CD8-positive, alpha-beta memory T cell (primary cell): ENCODE measurements at regions not wholly inside any gene's neighbourhood (a gene's known extent, or its start where the extent isn't known, plus 50 kb on each side); places are given as distances from the start of the nearest gene placed in this dataset.
"Not testable (repeated sequence)": the region's sequence is repeated elsewhere in the genome, so short reads cannot be mapped to it uniquely, and the experiment has no call there.

Source experiments
- CTCF ChIA-PET: fragments of 350-600 bp; sonication (Branson Sonifier 250); formaldehyde crosslinking; loops from one replicate; lab custom pipeline; 2021; ENCODE audit warnings: antibody characterized with exemption; lab: Charles Lee
- POLR2A ChIA-PET: fragments of 350-600 bp; sonication (Branson Sonifier 250); formaldehyde crosslinking; loops from one replicate; lab custom pipeline; 2021; ENCODE audit warnings: antibody characterized with exemption; lab: Charles Lee
- DNase-seq, 5 donors: peaks; one replicate each; pipeline versions ENCODE4 v3.0.0 to v3.0.0-alpha.2; 2020 to 2022; ENCODE audit warnings: mixed read lengths in 1 of 5
- H3K27ac ChIP-seq: one replicate; pipeline ENCODE4 v1.7.0; 2013; ENCODE audit warnings: low read depth, mild to moderate bottlenecking, low read length, moderate library complexity
- H3K27me3 ChIP-seq: 2 replicates; pipeline ENCODE4 v1.7.0; 2013; ENCODE audit warnings: low read length, mild to moderate bottlenecking; ENCODE audit not compliant: insufficient read depth, poor library complexity, severe bottlenecking
- H3K36me3 ChIP-seq: 2 replicates; pipeline ENCODE4 v1.7.0; 2013; ENCODE audit warnings: mild to moderate bottlenecking, low read length, moderate library complexity; ENCODE audit not compliant: insufficient read depth
- H3K4me1 ChIP-seq: 2 replicates; pipeline ENCODE4 v1.7.0; 2013; ENCODE audit warnings: mild to moderate bottlenecking, low read length, moderate library complexity; ENCODE audit not compliant: insufficient read depth
- H3K4me3 ChIP-seq: 2 replicates; pipeline ENCODE4 v1.7.0; 2013; ENCODE audit warnings: mild to moderate bottlenecking, low read length
- H3K9me3 ChIP-seq: 2 replicates; pipeline ENCODE4 v1.7.0; 2013; ENCODE audit warnings: mild to moderate bottlenecking, low read length
- H3K27ac Mint-ChIP-seq, 8 donors: one replicate each; pipeline ENCODE4 v1.8.0; 2020 to 2021; ENCODE audit warnings: mixed read lengths in 8 of 8, mild to moderate bottlenecking in 6 of 8, inconsistent platforms in 3 of 8, moderate library complexity in 3 of 8
- H3K27me3 Mint-ChIP-seq, 2 donors: one replicate each; pipeline ENCODE4 v1.8.0; 2020 to 2021; ENCODE audit warnings: mixed read lengths in 2 of 2, mild to moderate bottlenecking in 1 of 2, moderate library complexity in 1 of 2
- H3K36me3 Mint-ChIP-seq, 3 donors: one replicate each; pipeline ENCODE4 v1.8.0; 2020 to 2021; ENCODE audit warnings: mixed read lengths in 3 of 3, inconsistent platforms in 1 of 3, mild to moderate bottlenecking in 1 of 3
- H3K4me1 Mint-ChIP-seq, 3 donors: one replicate each; pipeline ENCODE4 v1.8.0; 2020 to 2021; ENCODE audit warnings: mixed read lengths in 3 of 3, inconsistent platforms in 1 of 3, mild to moderate bottlenecking in 1 of 3
- H3K4me3 Mint-ChIP-seq, 7 donors: one replicate each; pipeline ENCODE4 v1.8.0; 2020 to 2021; ENCODE audit warnings: mixed read lengths in 7 of 7, mild to moderate bottlenecking in 6 of 7, moderate library complexity in 4 of 7, inconsistent platforms in 2 of 7
- H3K9me3 Mint-ChIP-seq, 5 donors: one replicate each; pipeline ENCODE4 v1.8.0; 2020 to 2022; ENCODE audit warnings: mixed read lengths in 5 of 5, mild to moderate bottlenecking in 3 of 5, moderate library complexity in 2 of 5, inconsistent platforms in 1 of 5

- Mint-ChIP-seq H3K27me3 (peaks cover 0 to 1% of the 10 kb centered on the region in 2 donors), H3K36me3 (peaks cover 0 to 8% (median 0%) of the 10 kb centered on the region in 3 donors), H3K4me3 (no peak overlapping the region), H3K9me3 (peaks cover 7 to 31% (median 16%) of the 10 kb centered on the region in 5 donors), H3K27ac (no peak overlapping the region), H3K4me1 (no peaks in the 10 kb centered on the region)
- Histone ChIP-seq H3K4me3 (no peak overlapping the region), H3K27ac (no peak overlapping the region), H3K4me1 (no peaks in the 10 kb centered on the region), H3K36me3 (no peaks in the 10 kb centered on the region), H3K9me3 (no peaks in the 10 kb centered on the region), H3K27me3 (no peaks in the 10 kb centered on the region)
- ChIA-PET CTCF (no interaction called here), POLR2A (no interaction called here)
- DNase-seq, result no peak
These were observed 350.9 kb downstream of the NUP35 start for GRCh38 chr2:183474912-183475695.

- no peak overlapping the region for H3K27ac Mint-ChIP-seq
- DNase-seq, result no peak
- Histone ChIP-seq H3K9me3 (no peaks in the 10 kb centered on the region), H3K27me3 (no peaks in the 10 kb centered on the region), H3K4me3 (no peak overlapping the region), H3K27ac (no peak overlapping the region), H3K36me3 (no peaks in the 10 kb centered on the region), H3K4me1 (no peaks in the 10 kb centered on the region)
- POLR2A ChIA-PET, result no interaction called here
- no peaks in the 10 kb centered on the region for H3K4me1 Mint-ChIP-seq
- CTCF ChIA-PET, result no interaction called here
- H3K9me3 Mint-ChIP-seq, result peaks cover 7 to 32% (median 15%) of the 10 kb centered on the region in 5 donors
- H3K36me3 Mint-ChIP-seq, result no peaks in the 10 kb centered on the region
- peaks cover 0 to 1% of the 10 kb centered on the region in 2 donors for H3K27me3 Mint-ChIP-seq
- no peak overlapping the region for H3K4me3 Mint-ChIP-seq
These were observed 352.2 kb downstream of the NUP35 start for GRCh38 chr2:183476490-183476889.

GRCh38 chr2:183477296-183477695, 353.1 kb downstream of the NUP35 start:
- H3K27me3 Mint-ChIP-seq, result peaks cover 0 to 1% of the 10 kb centered on the region in 2 donors
- ChIA-PET POLR2A (no interaction called here), CTCF (no interaction called here)
- H3K9me3 ChIP-seq, result no peaks in the 10 kb centered on the region
- H3K36me3 Mint-ChIP-seq, result no peaks in the 10 kb centered on the region
- DNase-seq, result no peak
- no peak overlapping the region for H3K4me3 Mint-ChIP-seq
- no peaks in the 10 kb centered on the region for H3K4me1 Mint-ChIP-seq
- H3K9me3 Mint-ChIP-seq, result peaks cover 9 to 33% (median 17%) of the 10 kb centered on the region in 5 donors
- no peaks in the 10 kb centered on the region for H3K4me1 ChIP-seq
- no peak overlapping the region for H3K27ac Mint-ChIP-seq
- no peaks in the 10 kb centered on the region for H3K36me3 ChIP-seq
- H3K27ac ChIP-seq, result no peak overlapping the region
- no peaks in the 10 kb centered on the region for H3K27me3 ChIP-seq
- H3K4me3 ChIP-seq, result no peak overlapping the region

GRCh38 chr2:183478941-183479595, 354.8 kb downstream of the NUP35 start:
- H3K27me3 ChIP-seq, H3K4me3 Mint-ChIP-seq, H3K4me1 ChIP-seq, H3K27me3 Mint-ChIP-seq, H3K27ac ChIP-seq, H3K36me3 ChIP-seq, POLR2A ChIA-PET, DNase-seq, H3K36me3 Mint-ChIP-seq, H3K27ac Mint-ChIP-seq, H3K9me3 ChIP-seq, CTCF ChIA-PET, H3K4me1 Mint-ChIP-seq, H3K4me3 ChIP-seq: not testable (repeated sequence)
- H3K9me3 Mint-ChIP-seq, result peaks cover 15 to 47% (median 22%) of the 10 kb centered on the region in 5 donors

GRCh38 chr2:183487326-183487725, 363.1 kb downstream of the NUP35 start:
- H3K36me3 ChIP-seq, result no peaks in the 10 kb centered on the region
- Mint-ChIP-seq H3K36me3 (no peaks in the 10 kb centered on the region), H3K27ac (no peak overlapping the region), H3K27me3 (no peaks in the 10 kb centered on the region), H3K4me3 (no peak overlapping the region), H3K4me1 (no peaks in the 10 kb centered on the region), H3K9me3 (peaks cover 7 to 27% (median 19%) of the 10 kb centered on the region in 5 donors)
- H3K4me1 ChIP-seq, result no peaks in the 10 kb centered on the region
- ChIA-PET POLR2A (no interaction called here), CTCF (no interaction called here)
- H3K27me3 ChIP-seq, result no peaks in the 10 kb centered on the region
- H3K27ac ChIP-seq, result no peak overlapping the region
- no peaks in the 10 kb centered on the region for H3K9me3 ChIP-seq
- H3K4me3 ChIP-seq, result no peak overlapping the region
- no peak for DNase-seq

GRCh38 chr2:183488421-183488820, 364.2 kb downstream of the NUP35 start:
- CTCF ChIA-PET, result no interaction called here

GRCh38 chr2:183490489-183490888, 366.2 kb downstream of the NUP35 start:
- POLR2A ChIA-PET, result no interaction called here
- no peaks in the 10 kb centered on the region for H3K27me3 Mint-ChIP-seq
- no peak overlapping the region for H3K27ac Mint-ChIP-seq

More at GRCh38 chr2:183488421-183488820, 364.2 kb downstream of the NUP35 start:
- Mint-ChIP-seq H3K27me3 (no peaks in the 10 kb centered on the region), H3K4me3 (no peak overlapping the region), H3K9me3 (peaks cover 7 to 28% (median 14%) of the 10 kb centered on the region in 5 donors), H3K4me1 (no peaks in the 10 kb centered on the region), H3K27ac (no peak overlapping the region), H3K36me3 (no peaks in the 10 kb centered on the region)
- no peaks in the 10 kb centered on the region for H3K36me3 ChIP-seq
- DNase-seq, result no peak
- H3K27ac ChIP-seq, result no peak overlapping the region
- H3K4me3 ChIP-seq, result no peak overlapping the region
- H3K9me3 ChIP-seq, result no peaks in the 10 kb centered on the region
- no peaks in the 10 kb centered on the region for H3K4me1 ChIP-seq
- POLR2A ChIA-PET, result no interaction called here
- no peaks in the 10 kb centered on the region for H3K27me3 ChIP-seq

GRCh38 chr2:183490914-183491313, 366.7 kb downstream of the NUP35 start:
- Histone ChIP-seq H3K4me3 (no peak overlapping the region), H3K4me1 (no peaks in the 10 kb centered on the region), H3K27ac (no peak overlapping the region), H3K27me3 (no peaks in the 10 kb centered on the region), H3K36me3 (no peaks in the 10 kb centered on the region), H3K9me3 (no peaks in the 10 kb centered on the region)
- no peak for DNase-seq
- Mint-ChIP-seq H3K27ac (no peak overlapping the region), H3K4me3 (no peak overlapping the region), H3K36me3 (no peaks in the 10 kb centered on the region), H3K9me3 (peaks cover 5 to 19% (median 9%) of the 10 kb centered on the region in 5 donors), H3K4me1 (no peaks in the 10 kb centered on the region), H3K27me3 (no peaks in the 10 kb centered on the region)
- ChIA-PET POLR2A (no interaction called here), CTCF (no interaction called here)

More at GRCh38 chr2:183490489-183490888, 366.2 kb downstream of the NUP35 start:
- H3K9me3 ChIP-seq, result no peaks in the 10 kb centered on the region
- H3K4me3 Mint-ChIP-seq, result no peak overlapping the region
- H3K4me1 ChIP-seq, result no peaks in the 10 kb centered on the region
- H3K4me3 ChIP-seq, result no peak overlapping the region
- H3K4me1 Mint-ChIP-seq, result no peaks in the 10 kb centered on the region
- no peak overlapping the region for H3K27ac ChIP-seq
- H3K36me3 ChIP-seq, result no peaks in the 10 kb centered on the region
- peaks cover 5 to 19% (median 9%) of the 10 kb centered on the region in 5 donors for H3K9me3 Mint-ChIP-seq
- H3K36me3 Mint-ChIP-seq, result no peaks in the 10 kb centered on the region
- H3K27me3 ChIP-seq, result no peaks in the 10 kb centered on the region
- CTCF ChIA-PET, result no interaction called here
- DNase-seq, result no peak
